Stimulated activated effector memory CD8-positive, alpha-beta T cell treated with anti-CD3 and anti-CD28 coated beads, Interleukin-12 subunit alpha, Interleukin-12 subunit beta, amount 100 ng/mL, for 72 hours (primary cell): ENCODE measurements at regions not wholly inside any gene's neighbourhood (a gene's known extent, or its start where the extent isn't known, plus 50 kb on each side); places are given as distances from the start of the nearest gene placed in this dataset.

Experiments used
- ATAC-seq: fragments of 150-1000 bp; cut with Tn5 transposase; 2 replicates; pipeline ENCODE4 v1.10.0; 2021
- DNase-seq, 2 donors: peaks; one replicate each; pipeline ENCODE4 v3.0.0; 2021 to 2022; ENCODE audit warnings: low spot score in 2 of 2
- H3K27ac Mint-ChIP-seq: one replicate; pipeline ENCODE4 v1.8.0; 2022; ENCODE audit warnings: mild to moderate bottlenecking, mixed read lengths
- H3K36me3 Mint-ChIP-seq: one replicate; pipeline ENCODE4 v1.8.0; 2022; ENCODE audit warnings: mild to moderate bottlenecking, mixed read lengths
- H3K4me1 Mint-ChIP-seq: one replicate; pipeline ENCODE4 v1.8.0; 2022; ENCODE audit warnings: mixed read lengths
- H3K4me3 Mint-ChIP-seq: one replicate; pipeline ENCODE4 v1.8.0; 2022; ENCODE audit warnings: mild to moderate bottlenecking, mixed read lengths
- H3K9me3 Mint-ChIP-seq: one replicate; pipeline ENCODE4 v1.8.0; 2022; ENCODE audit warnings: mixed read lengths

DNA sequence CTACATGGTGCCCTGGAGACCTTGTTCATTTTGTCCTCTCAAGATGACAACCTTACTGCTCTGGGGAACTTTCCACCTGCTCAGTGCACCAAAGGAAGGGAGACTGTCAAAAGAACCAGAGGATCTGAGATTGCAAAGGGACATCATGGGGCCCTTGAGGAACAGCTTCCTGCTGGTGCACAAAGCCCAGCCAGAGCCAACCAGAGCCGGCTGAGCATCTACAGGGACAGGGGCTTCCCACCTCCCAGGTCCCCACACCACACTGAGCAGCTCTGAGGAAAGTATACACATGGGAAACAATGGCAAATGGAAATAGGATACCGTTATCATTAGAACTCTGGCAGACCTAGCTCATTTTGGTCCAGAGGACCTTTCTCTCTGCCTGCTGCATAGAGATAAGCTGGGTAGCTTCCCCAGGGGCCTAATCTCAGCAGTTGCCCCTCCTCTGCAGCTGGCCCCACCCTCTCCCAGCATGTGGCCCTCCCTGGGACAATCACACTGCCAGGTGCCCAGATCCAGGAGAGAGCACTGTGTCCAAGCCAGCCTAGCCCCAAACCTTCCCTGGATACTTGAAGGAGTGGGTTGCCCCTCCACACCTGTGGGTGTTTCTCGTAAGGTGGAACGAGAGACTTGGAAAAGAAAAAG is 123.4 kb upstream of the PRR20G start:
- Mint-ChIP-seq H3K4me3 (no peak overlapping the region), H3K36me3 (no peaks in the 10 kb centered on the region)
- no peak for ATAC-seq

DNA sequence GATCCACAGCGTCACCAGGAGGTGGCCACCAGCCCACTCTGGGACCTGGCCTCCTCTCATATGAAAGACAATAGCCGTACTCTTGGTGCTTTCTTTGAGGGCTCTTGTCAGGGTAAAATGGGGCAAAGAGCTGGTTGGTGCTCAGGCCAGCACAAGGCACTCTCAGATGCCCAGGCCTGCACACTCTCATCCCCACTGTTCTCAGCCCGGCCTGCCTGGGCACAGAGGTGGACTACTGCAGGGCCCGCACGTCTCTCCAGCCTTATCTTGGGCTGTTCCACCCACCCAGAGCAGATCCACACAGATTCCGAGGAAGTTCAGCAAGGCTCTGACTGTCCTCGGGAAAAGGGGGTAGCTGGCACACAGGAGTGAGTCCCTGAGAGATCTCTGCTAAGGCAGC is 122.8 kb upstream of the PRR20G start:
- DNase-seq = no peak

More for the DNA sequence above, 123.4 kb upstream of the PRR20G start:
- H3K27ac Mint-ChIP-seq = no peak overlapping the region
- DNase-seq = no peak
- H3K4me1 Mint-ChIP-seq = no peaks in the 10 kb centered on the region
- H3K9me3 Mint-ChIP-seq = no peaks in the 10 kb centered on the region

GRCh38 chr3:127410137-127410488 is 122.3 kb upstream of the PRR20G start:
- DNase-seq (no peak), ATAC-seq (no peak)
- H3K27ac Mint-ChIP-seq = no peak overlapping the region
- no peak overlapping the region for H3K4me3 Mint-ChIP-seq
- H3K9me3 Mint-ChIP-seq = no peaks in the 10 kb centered on the region
- H3K36me3 Mint-ChIP-seq = no peaks in the 10 kb centered on the region
- no peaks in the 10 kb centered on the region for H3K4me1 Mint-ChIP-seq

More for the DNA sequence above, 122.8 kb upstream of the PRR20G start:
- Mint-ChIP-seq H3K4me1 (no peaks in the 10 kb centered on the region), H3K27ac (no peak overlapping the region), H3K4me3 (no peak overlapping the region), H3K9me3 (no peaks in the 10 kb centered on the region), H3K36me3 (no peaks in the 10 kb centered on the region)
- ATAC-seq = no peak

DNA sequence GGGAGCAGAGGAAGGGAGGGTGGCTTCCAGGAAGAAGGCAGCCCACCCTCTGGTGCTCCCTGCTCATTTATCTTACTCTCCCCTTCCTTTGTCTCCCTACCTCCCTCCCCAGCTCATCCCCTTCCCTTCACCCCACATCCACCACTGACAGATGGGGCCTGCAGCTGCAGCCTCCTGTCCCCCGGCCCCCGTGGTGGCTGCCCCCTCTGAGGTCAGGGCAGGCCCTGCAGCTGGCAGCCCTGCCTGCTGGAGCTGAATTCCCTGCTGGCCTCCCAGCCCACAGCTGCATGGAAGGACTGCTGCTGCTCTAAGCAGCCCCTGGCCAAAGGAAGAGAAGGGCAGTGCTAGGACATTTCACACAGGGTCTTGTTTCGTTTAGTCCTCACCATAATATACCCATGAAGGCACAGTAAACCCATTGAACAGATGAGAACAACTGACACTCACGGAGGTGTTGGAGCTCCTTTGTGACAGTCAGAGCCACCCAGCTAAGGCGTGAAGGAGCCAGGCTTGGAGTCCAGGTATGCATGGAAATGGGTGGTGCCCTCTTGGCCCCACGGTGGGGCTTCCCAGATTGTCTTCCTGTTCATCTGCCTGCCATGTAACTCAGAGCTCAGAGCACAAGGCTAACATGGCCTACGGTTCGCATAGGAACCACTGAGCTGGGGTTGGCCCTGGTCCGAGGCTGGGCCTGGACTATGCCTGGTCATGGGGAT is 121.7 kb upstream of the PRR20G start:
- no peak overlapping the region for H3K4me3 Mint-ChIP-seq
- H3K9me3 Mint-ChIP-seq = no peaks in the 10 kb centered on the region
- no peak for ATAC-seq
- no peaks in the 10 kb centered on the region for H3K4me1 Mint-ChIP-seq
- H3K27ac Mint-ChIP-seq = no peak overlapping the region
- DNase-seq = no peak
- H3K36me3 Mint-ChIP-seq = no peaks in the 10 kb centered on the region

- Mint-ChIP-seq H3K36me3 (no peaks in the 10 kb centered on the region), H3K9me3 (no peaks in the 10 kb centered on the region), H3K4me1 (no peaks in the 10 kb centered on the region), H3K27ac (no peak overlapping the region), H3K4me3 (no peak overlapping the region)
- peak; percentile 2 for ATAC-seq
- no peak for DNase-seq
Measured at GRCh38 chr3:127408684-127409420, 121.0 kb upstream of the PRR20G start.

GRCh38 chr3:127408022-127408683 is 120.3 kb upstream of the PRR20G start:
- H3K36me3 Mint-ChIP-seq = no peaks in the 10 kb centered on the region
- DNase-seq (no peak), ATAC-seq (no peak)
- H3K4me1 Mint-ChIP-seq = no peaks in the 10 kb centered on the region
- H3K9me3 Mint-ChIP-seq = no peaks in the 10 kb centered on the region
- no peak overlapping the region for H3K4me3 Mint-ChIP-seq
- no peak overlapping the region for H3K27ac Mint-ChIP-seq

DNA sequence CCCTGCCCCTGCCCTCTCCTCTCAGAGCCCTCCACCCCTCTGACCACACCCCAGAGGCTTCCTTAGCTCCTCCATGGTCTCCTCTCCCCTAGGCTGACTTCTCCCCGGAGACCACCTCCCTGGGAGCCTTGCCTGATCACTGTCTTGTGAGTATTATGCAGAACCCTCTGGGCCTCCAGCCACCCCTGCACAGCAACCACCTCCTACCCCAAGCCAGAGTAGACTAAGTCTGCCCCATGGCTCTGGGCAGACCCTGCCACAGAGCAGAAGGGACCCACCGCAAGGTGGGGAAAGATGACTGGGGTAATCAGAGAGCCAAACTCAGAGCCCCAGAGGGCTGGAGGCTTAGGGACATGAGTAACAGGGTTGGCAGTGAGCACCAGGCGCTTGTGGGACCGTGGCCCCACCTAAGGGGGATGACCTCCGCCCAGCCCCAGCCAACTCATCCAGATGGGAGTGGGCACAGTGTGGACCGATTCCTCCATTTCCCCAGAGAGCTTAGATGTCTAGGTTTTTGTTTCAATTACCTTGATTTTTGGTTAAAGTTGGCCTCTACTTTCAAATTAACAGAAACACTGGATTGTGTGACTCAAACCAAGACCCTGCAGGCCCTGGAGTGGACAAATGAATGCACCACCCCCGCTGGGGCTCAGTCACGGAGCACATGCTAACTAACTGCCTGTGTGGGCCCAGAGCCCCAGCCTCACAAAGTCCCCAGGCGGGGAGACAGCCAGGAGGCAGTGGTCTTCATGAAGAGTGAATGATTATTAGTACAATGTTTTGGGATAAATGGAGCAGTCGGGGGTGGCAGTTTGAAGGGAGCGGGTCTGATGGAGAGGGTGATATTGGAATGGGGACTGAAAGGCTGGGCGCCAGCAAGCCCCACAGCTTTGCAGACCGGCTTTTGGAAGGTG is 119.4 kb upstream of the PRR20G start:
- ATAC-seq = no peak
- no peaks in the 10 kb centered on the region for H3K9me3 Mint-ChIP-seq
- H3K36me3 Mint-ChIP-seq = no peaks in the 10 kb centered on the region
- H3K4me3 Mint-ChIP-seq = no peak overlapping the region
- no peak for DNase-seq
- H3K27ac Mint-ChIP-seq = no peak overlapping the region
- H3K4me1 Mint-ChIP-seq = no peaks in the 10 kb centered on the region

DNA sequence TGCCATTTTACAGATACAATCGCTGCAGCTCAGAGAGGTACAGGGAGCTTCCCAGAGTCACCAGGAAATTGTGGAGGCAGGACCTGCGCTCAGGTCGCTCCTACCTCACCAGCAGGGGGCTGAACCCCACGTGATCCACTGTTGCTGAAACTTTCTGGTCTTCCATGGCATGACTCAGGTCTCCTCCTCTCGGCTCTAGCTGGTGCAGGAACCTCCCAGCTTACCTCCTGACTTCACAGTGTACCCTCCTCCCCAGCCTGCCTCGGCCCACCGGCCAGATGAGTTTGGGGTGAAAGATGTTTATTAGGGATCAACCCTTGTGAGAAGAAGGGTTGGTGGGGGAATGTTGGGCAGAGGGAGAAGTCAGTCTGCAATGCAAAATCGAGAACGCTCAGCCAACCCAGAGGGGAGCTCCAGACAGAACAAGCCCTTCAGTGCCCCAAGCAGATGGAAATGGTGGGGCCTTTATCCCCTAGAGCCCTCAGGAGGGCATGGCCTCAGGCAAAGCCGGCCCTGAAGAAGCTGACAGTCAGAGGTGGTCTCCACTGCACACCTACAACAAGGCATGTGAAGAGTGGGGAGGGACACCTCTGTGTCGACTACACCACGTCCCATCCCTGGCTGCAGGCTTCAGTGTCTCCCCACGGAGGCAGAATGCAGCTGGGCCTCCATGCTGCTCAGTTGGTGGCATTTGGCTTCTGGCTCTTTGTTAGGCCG is 118.6 kb upstream of the PRR20G start:
- DNase-seq = no peak
- H3K4me1 Mint-ChIP-seq = no peaks in the 10 kb centered on the region
- no peak overlapping the region for H3K27ac Mint-ChIP-seq
- H3K4me3 Mint-ChIP-seq = no peak overlapping the region
- peak; percentile 35 for ATAC-seq
- no peaks in the 10 kb centered on the region for H3K9me3 Mint-ChIP-seq
- H3K36me3 Mint-ChIP-seq = no peaks in the 10 kb centered on the region

GRCh38 chr3:127405791-127406190 is 117.9 kb upstream of the PRR20G start:
- ATAC-seq = no peak
- no peak overlapping the region for H3K27ac Mint-ChIP-seq
- no peak overlapping the region for H3K4me3 Mint-ChIP-seq
- no peak for DNase-seq
- no peaks in the 10 kb centered on the region for H3K36me3 Mint-ChIP-seq
- no peaks in the 10 kb centered on the region for H3K9me3 Mint-ChIP-seq
- H3K4me1 Mint-ChIP-seq = no peaks in the 10 kb centered on the region

DNA sequence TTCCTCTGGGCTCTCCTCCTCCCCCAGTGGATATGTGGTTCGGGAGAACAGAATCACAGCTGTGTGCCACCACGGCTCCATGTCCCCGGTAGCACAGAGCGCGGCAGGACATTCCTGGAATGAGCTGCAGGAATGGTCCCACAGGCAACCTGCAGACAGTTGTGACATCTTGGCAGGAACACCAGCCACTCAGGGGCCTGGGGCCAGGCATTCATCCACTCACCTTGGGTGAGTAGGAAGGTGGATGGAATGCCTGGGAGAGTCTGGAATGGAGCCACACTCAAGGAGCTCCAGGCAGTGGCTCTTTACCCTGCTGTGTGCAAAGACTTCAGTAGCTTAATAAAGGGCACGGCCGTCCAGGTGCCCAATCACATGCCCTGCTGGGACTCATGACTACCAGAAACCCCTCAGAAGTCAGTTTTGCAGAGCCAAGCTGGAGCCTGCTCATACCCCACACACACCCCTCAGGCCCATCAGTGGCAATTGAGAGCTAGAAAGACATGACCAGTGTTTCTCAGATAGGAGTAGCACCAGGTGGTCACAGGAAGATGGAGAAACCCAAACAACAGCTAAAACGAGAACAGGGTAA is 117.3 kb upstream of the PRR20G start:
- DNase-seq (no peak), ATAC-seq (no peak)
- Mint-ChIP-seq H3K27ac (no peak overlapping the region), H3K4me1 (no peaks in the 10 kb centered on the region), H3K36me3 (no peaks in the 10 kb centered on the region), H3K4me3 (no peak overlapping the region), H3K9me3 (no peaks in the 10 kb centered on the region)

GRCh38 chr3:127404221-127405009 is 116.6 kb upstream of the PRR20G start:
- Mint-ChIP-seq H3K4me3 (no peak overlapping the region), H3K36me3 (no peaks in the 10 kb centered on the region), H3K4me1 (no peaks in the 10 kb centered on the region), H3K9me3 (no peaks in the 10 kb centered on the region), H3K27ac (no peak overlapping the region)
- no peak for ATAC-seq
- DNase-seq = no peak

DNA sequence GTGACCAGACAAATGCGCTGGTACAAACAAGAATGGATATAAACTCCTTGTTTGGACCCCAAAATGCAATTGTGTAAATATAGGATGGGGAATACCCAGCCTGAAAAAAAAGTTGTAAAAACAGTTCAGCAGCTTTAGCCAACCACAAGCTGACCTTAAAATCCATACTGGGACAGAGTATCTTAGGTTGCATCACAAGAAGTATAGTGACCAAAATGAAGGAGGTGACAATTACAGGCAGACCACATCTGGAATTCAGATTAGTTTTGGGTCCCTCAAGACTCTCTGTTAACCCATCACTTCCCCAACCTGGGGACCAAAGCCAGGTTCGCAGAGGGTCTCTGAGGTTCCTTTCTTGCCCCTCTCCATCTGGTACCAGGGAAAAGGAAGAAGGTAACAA is 115.9 kb upstream of the PRR20G start:
- Mint-ChIP-seq H3K4me3 (no peak overlapping the region), H3K27ac (no peak overlapping the region), H3K9me3 (no peaks in the 10 kb centered on the region), H3K4me1 (no peaks in the 10 kb centered on the region), H3K36me3 (no peaks in the 10 kb centered on the region)
- ATAC-seq (no peak), DNase-seq (no peak)

DNA sequence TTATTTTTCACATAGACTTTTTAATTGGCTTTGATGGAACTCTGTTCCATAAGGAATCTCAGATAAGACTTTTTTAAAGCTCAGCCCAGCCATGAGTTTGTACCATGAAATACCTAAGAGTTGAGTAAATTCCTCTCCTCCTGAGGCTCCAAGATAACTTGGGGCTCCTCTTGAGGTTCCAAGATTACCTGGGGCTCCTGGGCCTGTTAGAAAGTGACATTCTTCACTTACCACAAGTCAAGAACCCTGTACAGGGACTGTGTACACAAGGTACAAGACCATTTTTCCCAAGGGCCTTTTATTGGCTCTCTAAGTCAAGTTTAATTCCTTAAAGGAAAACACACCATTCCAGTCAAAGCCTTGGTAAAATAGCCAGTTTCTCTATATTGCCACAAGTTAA is 111.3 kb upstream of the PRR20G start:
- no peak for DNase-seq
- no peak overlapping the region for H3K27ac Mint-ChIP-seq
- no peak for ATAC-seq
- H3K9me3 Mint-ChIP-seq = no peaks in the 10 kb centered on the region
- no peak overlapping the region for H3K4me3 Mint-ChIP-seq
- no peaks in the 10 kb centered on the region for H3K4me1 Mint-ChIP-seq
- no peaks in the 10 kb centered on the region for H3K36me3 Mint-ChIP-seq
